GM12891 (cell line): ENCODE measurements at regions not wholly inside any gene's neighbourhood (a gene's known extent, or its start where the extent isn't known, plus 50 kb on each side); places are given as distances from the start of the nearest gene placed in this dataset.

ENCODE experiments used
- PAX5 ChIP-seq: IDR thresholded peaks from 2 replicates; pipeline ENCODE4 v1.6.1; 2011; ENCODE audit warnings: low read length, moderate library complexity, mild to moderate bottlenecking; ENCODE audit not compliant: insufficient read depth, severe bottlenecking
- POLR2A ChIP-seq: IDR thresholded peaks from 2 replicates; pipeline ENCODE4 v1.6.1; 2011; ENCODE audit warnings: low read depth, low read length, control low read depth
- POLR2AphosphoS5 ChIP-seq: IDR thresholded peaks from 2 replicates; pipeline ENCODE4 v1.6.1; 2011; ENCODE audit warnings: low read depth, low read length, control low read depth
- SPI1 ChIP-seq: IDR thresholded peaks from 2 replicates; pipeline ENCODE4 v1.6.1; 2011; ENCODE audit warnings: low read depth, low read length, control low read depth
- TAF1 ChIP-seq: IDR thresholded peaks from 2 replicates; pipeline ENCODE4 v1.6.1; 2011; ENCODE audit warnings: low read depth, low read length, control low read depth

DNA sequence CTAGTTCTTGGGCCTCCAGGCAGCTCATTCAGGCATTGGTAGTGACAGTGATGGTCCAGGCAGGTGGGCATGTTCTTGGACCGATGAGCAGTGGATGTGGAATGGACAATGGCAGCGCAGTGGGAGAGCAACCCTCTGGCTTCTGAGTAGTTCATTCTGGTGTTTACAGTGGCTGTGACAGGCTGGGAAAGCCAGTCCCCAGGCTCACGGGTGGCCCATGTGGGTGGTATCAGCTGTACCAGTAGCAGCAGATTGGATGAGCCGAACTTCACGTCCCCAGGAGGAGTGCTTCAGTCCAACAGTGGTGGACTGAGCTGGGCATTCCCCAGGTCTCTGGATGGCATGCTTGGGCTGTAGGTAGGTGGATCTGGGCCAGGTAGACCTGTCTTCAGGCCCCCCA lies 515.6 kb upstream of the ACO1 start:
- TF ChIP-seq POLR2AphosphoS5 (no peak), TAF1 (no peak), POLR2A (no peak), SPI1 (no peak), PAX5 (no peak)
